ENCODE measurements at regions not wholly inside any gene's neighbourhood (a gene's known extent, or its start where the extent isn't known, plus 50 kb on each side); places are given as distances from the start of the nearest gene placed in this dataset.
"Not testable (repeated sequence)": the region's sequence is repeated elsewhere in the genome, so short reads cannot be mapped to it uniquely, and the experiment has no call there.

DNA sequence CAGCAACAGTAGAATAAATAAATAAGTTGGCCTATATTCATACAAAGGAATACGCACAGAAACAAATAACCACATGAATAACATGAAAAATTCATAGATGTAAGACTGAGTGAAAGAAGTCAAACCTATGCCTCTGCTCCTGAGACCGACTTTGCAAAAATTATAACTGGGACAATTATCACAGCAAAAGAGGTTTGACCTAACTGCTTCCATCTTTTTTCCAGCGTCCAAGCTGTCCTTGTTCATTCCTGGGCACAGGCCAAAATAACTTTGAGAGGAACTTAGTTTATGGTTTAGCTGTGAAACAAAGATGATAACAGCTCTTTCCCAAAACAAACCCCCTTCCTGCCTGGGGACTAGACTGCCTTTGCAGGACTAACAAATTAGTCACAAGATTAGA lies 109.6 kb upstream of the NBPF11 start:
- not testable (repeated sequence) for DNase-seq

DNA sequence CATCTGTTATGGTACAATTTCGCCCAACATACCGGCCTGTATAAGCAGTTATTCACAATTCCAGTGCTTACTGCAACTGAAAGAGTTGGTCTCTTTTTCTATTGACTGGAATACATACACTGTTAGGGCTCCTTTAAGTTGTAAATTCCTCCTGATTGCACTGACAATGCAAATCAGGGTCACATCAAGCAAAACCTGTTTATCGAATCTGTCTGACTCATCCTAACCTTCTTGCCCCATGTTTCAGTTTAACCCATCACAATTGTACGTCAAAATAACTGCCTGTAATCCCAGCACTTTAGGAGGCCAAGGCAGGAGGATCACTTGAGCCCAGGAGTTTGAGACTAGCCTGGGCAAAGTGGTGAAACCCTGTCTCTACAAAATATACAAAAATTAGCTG lies 105.8 kb upstream of the NBPF11 start:
- not testable (repeated sequence) for DNase-seq

DNA sequence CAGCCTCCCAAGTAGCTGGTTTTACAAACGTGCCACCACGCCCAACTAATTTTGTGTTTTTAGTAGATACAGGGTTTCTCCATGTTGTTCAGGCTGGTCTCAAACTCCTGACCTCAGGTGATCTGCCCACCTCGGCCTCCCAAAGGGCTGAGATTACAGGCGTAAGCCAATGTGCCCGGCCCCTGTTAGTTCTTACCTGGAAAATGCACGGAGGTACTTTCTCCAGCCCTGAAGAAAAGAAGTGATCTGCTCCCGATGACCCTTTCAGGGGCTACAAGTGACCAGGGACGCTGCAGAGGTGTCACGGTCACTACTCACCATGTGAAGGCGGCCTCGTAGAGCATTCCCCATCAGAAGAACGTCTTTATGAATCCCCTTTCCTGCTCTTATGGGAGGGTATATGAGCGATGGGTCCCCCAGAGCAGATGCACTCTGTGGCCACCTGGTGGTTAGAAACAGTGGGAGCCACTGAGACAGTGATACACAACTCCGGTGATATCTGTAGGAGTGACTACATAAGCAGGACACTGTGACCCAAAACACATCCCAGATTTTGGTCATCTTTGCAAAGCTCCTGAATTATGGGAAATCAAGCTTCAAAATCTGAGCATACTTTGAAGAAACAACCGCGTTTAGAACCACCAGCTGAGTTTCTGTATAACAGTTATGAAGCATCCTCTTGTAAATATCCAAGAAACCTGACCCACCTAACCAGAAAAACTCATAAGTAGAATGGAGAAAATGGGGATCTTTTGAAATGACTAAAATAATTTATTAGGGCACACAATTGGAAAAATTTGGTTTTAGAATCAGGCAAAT lies 102.7 kb upstream of the NBPF11 start:
- peak; percentile 24 for DNase-seq

DNA sequence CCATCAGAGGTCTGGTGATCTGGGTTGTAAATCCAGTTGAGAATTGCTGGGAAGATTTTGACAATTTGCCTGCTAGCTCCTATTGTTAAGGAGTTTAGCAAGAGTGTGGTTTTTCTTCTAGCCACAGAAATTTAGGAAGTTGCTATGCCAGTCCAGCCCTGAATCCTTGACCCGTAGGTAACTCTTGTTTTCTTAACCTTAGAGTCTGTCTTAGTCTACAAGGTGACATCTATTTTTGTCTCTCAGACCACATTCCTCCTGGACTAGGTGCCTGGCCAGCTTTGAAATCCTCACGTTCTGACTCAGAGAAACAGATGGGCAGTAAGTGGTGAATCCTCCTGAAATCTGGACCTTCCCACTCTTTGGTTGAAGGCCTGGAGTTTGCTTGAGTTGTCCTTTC lies 101.7 kb upstream of the NBPF11 start:
- DNase-seq: not testable (repeated sequence)

DNA sequence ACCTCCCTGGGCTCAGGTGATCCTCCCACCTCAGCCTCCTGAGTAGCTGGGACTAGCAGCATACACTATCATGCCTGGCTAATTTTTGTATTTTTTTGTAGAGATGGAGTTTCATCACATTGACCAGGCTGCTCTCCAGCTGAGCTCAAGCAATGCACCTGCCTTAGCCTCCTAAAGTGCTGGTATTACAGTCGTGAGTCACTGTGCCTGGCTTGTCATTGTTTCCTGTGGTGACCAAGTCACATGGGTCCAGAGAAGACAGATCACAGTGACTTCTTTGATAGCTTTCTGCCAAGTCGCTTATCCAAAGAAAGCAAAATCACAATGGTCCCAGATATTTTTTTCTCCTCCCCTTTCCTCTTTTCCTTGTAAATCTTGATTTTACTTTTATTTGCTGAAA lies 96.7 kb upstream of the NBPF11 start:
- DNase-seq: not testable (repeated sequence)

DNA sequence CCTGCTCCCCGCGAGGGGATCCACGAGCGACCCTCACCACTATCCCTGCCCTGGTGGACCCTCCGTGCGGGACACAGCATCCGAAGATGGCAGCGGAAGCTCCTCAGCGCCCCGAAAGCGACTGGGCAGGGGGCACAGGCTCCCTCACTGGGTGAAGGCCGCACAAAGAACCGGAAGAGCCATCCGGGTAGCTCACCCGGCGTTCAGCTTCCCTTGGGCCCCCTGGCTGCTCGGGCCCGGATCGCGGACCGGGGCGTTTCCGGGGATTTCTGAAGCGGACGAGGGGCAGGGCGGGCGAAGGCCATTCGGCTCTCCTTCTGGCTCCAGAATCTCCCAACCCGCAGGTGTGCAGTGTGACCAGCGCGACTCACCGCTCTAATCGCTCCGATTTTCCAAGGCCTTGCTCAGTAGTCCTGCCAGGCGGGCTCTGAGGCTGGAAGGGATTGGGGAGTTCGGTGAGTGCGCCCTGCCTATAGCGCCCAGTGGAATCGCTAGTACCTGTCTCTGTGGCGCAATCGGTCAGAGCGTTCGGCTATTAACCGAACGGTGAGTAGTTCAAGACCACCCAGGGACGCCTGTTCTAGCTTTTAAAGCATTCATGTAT lies 94.3 kb upstream of the NBPF11 start:
- DNase-seq: not testable (repeated sequence)

DNA sequence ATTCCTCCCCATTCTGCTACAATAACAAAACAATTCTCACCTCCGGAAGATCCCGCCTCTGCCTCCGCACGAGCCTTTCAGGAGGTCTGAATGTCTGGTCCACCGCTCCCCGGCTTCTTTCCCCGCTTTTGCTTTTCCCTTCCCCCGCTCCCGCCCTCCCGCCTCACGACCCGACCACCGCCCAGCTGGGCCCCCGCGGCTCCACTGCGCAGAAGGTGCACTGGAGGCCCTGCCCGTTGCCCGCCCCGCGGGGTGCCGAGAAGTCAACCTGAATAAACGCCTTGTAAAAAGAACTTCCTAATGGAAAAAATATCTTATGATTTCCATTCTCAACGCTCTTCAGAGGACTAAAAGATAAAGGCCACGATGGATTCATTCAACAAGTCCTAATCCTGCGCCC lies 93.8 kb upstream of the NBPF11 start:
- not testable (repeated sequence) for DNase-seq

DNA sequence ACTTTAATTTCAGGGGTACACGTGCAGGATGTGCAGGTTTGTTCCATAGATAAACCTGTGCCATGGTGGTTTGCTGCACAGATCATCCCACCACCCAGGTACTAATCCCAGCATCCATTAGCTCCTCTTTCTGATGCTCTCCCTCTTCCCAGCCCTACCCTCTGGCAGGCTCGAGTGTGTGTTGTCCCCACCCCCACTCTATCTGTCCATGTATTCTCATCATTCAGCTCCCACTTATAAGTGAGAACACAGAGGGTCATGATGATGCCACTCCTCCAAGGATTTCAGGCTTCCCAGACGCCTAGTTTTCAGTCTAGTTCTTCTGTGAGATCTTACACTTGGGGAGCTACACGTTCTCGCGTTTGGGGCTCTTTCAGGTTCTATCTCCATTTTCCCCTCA lies 93.4 kb upstream of the NBPF11 start:
- not testable (repeated sequence) for DNase-seq

DNA sequence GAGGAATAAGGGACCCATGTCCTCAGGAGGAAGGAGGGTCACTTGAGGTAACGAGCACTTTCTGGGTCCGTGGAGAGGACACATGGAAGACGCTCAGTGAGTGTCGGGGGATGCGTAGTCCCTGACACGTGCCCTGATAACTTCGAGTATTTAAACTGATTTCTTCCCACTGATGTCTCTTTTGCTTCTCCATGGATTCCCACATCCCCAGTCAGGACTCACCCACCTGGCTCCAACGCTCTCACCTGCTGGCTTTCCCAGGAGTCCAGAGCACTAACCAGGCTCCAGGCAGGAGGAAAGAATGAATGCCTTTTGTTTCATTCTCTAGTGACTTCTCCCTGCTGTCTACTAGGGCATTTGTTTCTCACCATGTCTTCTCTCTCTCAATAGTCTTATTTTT lies 81.2 kb upstream of the NBPF11 start:
- not testable (repeated sequence) for DNase-seq

DNA sequence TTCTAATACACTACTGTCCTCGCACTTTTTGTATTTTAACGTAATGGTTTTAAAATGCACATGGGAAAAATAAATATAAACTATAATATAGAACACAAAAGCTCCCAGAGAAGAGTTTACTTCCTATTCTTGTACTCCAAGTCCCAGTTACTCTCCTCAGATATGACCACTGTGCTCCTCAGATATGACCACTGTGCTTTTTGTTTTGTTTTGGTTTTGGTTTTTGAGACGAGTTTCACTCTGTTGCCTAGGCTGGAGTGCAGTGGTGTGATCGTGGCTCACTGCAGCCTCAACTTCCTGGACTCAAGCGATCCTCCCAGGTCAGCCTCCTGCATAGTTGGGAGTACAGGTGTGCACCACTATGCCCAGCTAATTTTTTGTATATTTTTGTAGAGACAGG lies 76.8 kb upstream of the NBPF11 start:
- not testable (repeated sequence) for DNase-seq

DNA sequence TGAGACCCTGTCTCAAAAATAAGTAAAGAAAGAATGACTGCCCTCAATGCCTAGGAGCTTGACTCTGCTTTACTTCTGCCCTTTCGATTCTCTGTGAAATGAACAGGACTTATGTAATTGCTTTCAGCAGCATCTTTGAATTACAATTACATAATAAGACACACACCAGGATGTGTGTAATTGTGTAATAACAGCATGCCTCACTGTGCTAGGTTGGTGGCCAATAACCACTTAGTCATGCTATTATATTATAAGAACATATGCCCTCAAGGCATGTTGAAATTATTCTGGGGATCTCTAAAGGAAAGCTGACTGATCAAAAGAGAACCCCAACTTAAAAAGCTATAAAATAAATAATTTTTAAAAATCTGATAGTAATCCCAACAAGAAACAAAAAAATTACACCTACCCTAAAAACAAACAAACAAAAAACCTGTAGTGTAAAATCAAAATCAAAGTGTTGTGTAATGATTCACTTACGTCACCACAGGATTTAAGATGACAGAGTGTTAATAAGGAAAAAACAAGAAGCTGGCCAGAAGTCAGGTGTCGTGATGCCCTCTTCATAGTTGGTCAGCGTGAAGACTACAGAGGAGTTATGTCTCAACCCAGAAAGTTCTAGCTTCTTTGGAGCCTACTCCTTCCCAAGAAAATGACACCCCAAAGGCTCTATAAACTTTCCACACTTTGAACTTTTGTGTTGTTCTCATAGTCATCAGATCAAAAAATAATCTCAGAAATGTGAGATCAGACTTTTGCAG lies 70.5 kb upstream of the NBPF11 start:
- DNase-seq: not testable (repeated sequence)

DNA sequence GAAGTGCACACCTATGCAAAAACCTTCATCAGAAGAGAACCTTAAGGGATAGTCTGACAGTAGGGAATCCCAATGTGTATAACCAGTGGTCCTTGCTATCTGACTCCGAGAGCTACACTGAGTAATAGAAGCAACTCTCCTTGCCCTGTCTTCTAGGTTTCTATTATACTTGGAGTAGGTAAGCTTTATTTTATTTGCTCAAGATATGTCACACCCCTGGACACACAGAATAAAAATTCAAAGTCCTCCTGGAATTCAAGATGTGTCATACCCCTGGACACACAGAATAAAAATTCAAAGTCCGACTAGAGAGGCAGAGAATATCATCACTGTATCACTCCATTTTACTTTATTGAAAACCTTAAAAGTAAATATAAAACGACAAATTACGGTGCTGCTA lies 69.5 kb upstream of the NBPF11 start:
- not testable (repeated sequence) for DNase-seq

DNA sequence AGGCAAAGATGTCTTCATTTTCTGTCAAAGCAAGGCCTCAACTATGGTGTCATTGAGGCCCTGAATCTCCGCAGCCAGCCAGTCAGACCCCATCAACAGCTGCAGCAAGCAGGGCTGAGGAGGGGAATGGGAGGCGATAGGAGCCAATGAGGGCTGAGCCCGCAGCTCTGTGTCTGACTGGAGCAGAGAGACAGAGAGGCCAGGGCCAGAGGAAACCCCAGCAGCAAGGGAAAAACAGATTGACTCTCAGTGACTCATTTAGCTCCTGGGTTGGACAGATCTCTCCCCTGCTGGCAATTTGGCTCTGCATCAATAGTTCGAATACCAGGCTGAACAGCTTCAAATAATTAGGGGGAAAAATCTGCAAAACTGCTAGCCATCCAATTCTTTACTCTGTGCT lies 67.1 kb upstream of the NBPF11 start:
- not testable (repeated sequence) for DNase-seq

DNA sequence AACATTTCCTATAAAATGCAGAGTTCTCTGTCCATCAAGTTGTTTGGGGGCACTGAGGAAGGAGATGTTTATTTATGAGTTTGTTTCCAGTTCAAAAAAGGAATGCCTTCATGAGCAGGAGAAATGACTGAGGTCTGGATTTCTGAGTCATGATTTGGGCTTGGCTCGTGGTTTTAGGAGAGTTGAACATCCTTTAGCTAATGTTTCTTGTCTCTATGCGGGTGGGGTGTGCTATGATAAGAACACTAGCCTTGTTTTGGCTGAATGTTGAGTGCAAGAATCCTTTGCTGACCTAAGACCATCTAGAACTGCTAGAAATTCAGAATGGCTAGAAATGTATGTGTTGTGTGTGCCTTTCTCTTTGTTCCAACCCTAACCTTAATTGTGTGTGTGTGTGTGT lies 59.1 kb upstream of the NBPF11 start:
- DNase-seq: not testable (repeated sequence)

DNA sequence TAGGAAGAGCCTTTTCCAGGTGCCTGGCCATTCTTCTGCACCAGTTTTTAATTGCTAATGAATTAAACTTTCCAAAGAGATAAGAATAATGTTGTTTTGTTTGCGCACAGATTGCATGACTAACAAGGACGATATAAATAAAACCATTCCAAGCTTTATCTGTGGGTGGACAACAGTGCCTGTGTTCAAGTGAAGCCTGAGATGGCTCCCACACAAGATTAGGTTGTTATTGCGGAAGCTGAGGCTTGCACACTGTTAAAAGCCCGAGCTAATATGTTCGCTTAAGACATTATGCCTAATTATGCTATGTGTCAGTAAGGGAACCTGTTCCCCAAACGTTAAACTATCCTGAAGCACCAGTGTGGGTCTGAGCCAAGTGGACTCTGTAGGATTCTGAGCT lies 58.5 kb upstream of the NBPF11 start:
- DNase-seq: not testable (repeated sequence)

DNA sequence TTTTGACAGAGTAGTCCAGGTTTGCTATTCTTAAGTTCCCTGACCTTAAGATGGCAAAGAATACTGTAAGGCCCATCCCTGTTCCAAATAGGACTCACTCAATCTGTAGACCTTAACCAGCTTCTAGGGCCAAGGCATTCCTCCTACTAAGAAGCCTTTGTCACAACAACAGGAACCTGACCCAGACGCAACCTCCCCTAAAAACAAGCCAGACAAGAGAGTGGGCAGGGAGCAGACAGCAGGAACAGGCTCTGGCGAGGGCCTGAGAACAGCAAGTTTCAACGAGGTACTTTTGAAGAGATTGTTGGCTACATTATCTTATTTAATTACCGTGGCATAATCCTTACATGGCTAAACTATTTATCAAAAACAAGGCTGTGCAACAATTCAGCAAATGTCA lies 58.1 kb upstream of the NBPF11 start:
- DNase-seq: not testable (repeated sequence)

DNA sequence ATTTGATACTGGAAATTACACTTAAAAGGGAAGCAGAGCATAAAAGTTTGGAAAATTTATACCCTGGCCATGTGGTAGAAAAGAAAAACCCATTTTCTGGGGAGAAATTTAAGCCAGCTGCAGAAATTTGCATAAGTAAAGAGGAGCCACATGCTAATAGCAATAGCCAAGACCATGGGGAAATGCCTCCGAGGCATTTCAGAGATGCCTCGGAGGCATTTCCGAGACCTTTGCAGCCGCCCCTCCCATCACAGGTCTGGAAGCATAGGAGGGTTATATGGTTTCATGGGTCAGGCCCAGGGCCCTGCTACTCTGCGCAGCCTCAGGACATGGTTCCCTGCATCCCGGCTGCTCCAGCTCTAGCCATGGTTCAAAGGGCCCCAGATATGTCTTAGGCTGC lies 49.9 kb upstream of the NBPF11 start:
- DNase-seq: not testable (repeated sequence)
